Aorta (tissue), 5 donors: ENCODE measurements at regions not wholly inside any gene's neighbourhood (a gene's known extent, or its start where the extent isn't known, plus 50 kb on each side); places are given as distances from the start of the nearest gene placed in this dataset.

ENCODE experiments used
- ATAC-seq: fragments of 200-7000 bp; cut with Tn5 transposase; one replicate; pipeline ENCODE4 v1.9.1; 2022; ENCODE audit warnings: moderate library complexity; ENCODE audit not compliant: low FRiP score
- DNase-seq, 2 donors: peaks; one replicate each; pipeline ENCODE4 v3.0.0-alpha.2; 2020
- H3K27ac ChIP-seq, 2 donors: one replicate each; pipeline ENCODE4 v1.5.1; 2013; ENCODE audit warnings: low read length in 2 of 2, mild to moderate bottlenecking in 2 of 2, moderate library complexity in 2 of 2, control low read depth in 1 of 2, inconsistent platforms in 1 of 2, low read depth in 1 of 2
- H3K27me3 ChIP-seq, 2 donors: one replicate each; pipeline ENCODE4 v1.6.1; 2013; ENCODE audit warnings: control low read depth in 1 of 2, low read length in 1 of 2, mild to moderate bottlenecking in 1 of 2, moderate library complexity in 1 of 2; ENCODE audit not compliant: insufficient read depth in 2 of 2, control insufficient read depth in 1 of 2
- H3K36me3 ChIP-seq, 2 donors: one replicate each; pipeline ENCODE4 v1.6.1; 2013; ENCODE audit warnings: control low read depth in 1 of 2, low read length in 1 of 2, mild to moderate bottlenecking in 1 of 2; ENCODE audit not compliant: insufficient read depth in 2 of 2, control insufficient read depth in 1 of 2
- H3K4me1 ChIP-seq, 2 donors: one replicate each; pipeline ENCODE4 v1.6.1; 2013; ENCODE audit warnings: low read length in 2 of 2, control low read depth in 1 of 2, mild to moderate bottlenecking in 1 of 2, moderate library complexity in 1 of 2; ENCODE audit not compliant: insufficient read depth in 2 of 2, control insufficient read depth in 1 of 2
- H3K4me3 ChIP-seq, 2 donors: one replicate each; pipeline ENCODE4 v1.5.1; 2013; ENCODE audit warnings: low read length in 2 of 2, control low read depth in 1 of 2, mild to moderate bottlenecking in 1 of 2
- H3K9me3 ChIP-seq: one replicate; pipeline ENCODE4 v1.6.1; 2013; ENCODE audit warnings: mild to moderate bottlenecking, low read length; ENCODE audit not compliant: control insufficient read depth
- WGBS, 2 donors: extraction: QIAGEN DNeasy Blood & Tissue Kit; methylation state at CpG; one replicate each; pipeline ENCODE4 v1.1.7; 2013; 5-methylcytosine and 5-hydroxymethylcytosine counted together
- intact Hi-C, 2 donors: fragments of 100-400 bp; cut with DNase I; formaldehyde crosslinking; loops; one replicate each; pipeline versions ENCODE4 v1.14.2 to v1.15.0; 2022
- donor health status: healthy with polysubstance abuse.
- donor health status: Bipolar disorder and iron deficiency.
- donor health status: DM: no; HTN: no; CAD: no.
- donor health status: DM: no; HTN: no; CAD: no.
- donor health status: DM: yes; HTN: yes; CAD: no.

GRCh38 chr10:47060356-47060755 is 149.1 kb downstream of the PTPN20 start:
- H3K9me3 ChIP-seq = no peaks in the 10 kb centered on the region
- no peak overlapping the region for H3K4me3 ChIP-seq
- H3K27ac ChIP-seq = no peak overlapping the region
- ATAC-seq (no peak), DNase-seq (no peak)
- peaks cover 0 to 3% of the 10 kb centered on the region in 2 donors for H3K4me1 ChIP-seq
- no peaks in the 10 kb centered on the region for H3K27me3 ChIP-seq
- WGBS, 2 donors = 97% methylated on average over 5 of the region's 5 CpGs
- intact Hi-C loops = loop anchor here in 1 of 2 donors (5.0 kb wide), 1 partner anchor 107 kb away; no protein-coding TSS in a partner anchor
- H3K36me3 ChIP-seq = no peaks in the 10 kb centered on the region

GRCh38 chr10:47060993-47061500 is 149.8 kb downstream of the PTPN20 start:
- no peaks in the 10 kb centered on the region for H3K27me3 ChIP-seq
- no peak overlapping the region for H3K27ac ChIP-seq
- H3K4me3 ChIP-seq = no peak overlapping the region
- DNase-seq (no peak), ATAC-seq (no peak)
- intact Hi-C loops = loop anchor here in 1 of 2 donors (5.0 kb wide), 1 partner anchor 106 kb away; no protein-coding TSS in a partner anchor
- WGBS, 2 donors = 94 to 98% methylated on average over 8 of the region's 8 CpGs
- peaks cover 0 to 3% of the 10 kb centered on the region in 2 donors for H3K4me1 ChIP-seq
- H3K9me3 ChIP-seq = no peaks in the 10 kb centered on the region
- no peaks in the 10 kb centered on the region for H3K36me3 ChIP-seq

- Histone ChIP-seq H3K27ac (no peak overlapping the region), H3K36me3 (no peaks in the 10 kb centered on the region), H3K4me1 (peaks cover 0 to 3% of the 10 kb centered on the region in 2 donors), H3K9me3 (no peaks in the 10 kb centered on the region), H3K4me3 (no peak overlapping the region), H3K27me3 (no peaks in the 10 kb centered on the region)
- no peak for ATAC-seq
- whole genome bisulfite sequencing, 2 donors = 95 to 96% methylated on average over 3 of the region's 3 CpGs
- no peak for DNase-seq
- intact Hi-C loops = loop anchor here (2.0 to 5.0 kb wide), 3 partner anchors 53 to 106 kb away; no protein-coding TSS in a partner anchor
Measured at GRCh38 chr10:47061776-47062175, 150.5 kb downstream of the PTPN20 start.

- Histone ChIP-seq H3K27me3 (no peaks in the 10 kb centered on the region), H3K4me3 (no peak overlapping the region), H3K27ac (no peak overlapping the region), H3K9me3 (no peaks in the 10 kb centered on the region), H3K36me3 (no peaks in the 10 kb centered on the region), H3K4me1 (peaks cover 0 to 3% of the 10 kb centered on the region in 2 donors)
- DNase-seq (no peak), ATAC-seq (peak; percentile 30)
- 34 to 36% methylated on average over 12 of the region's 12 CpGs for WGBS, 2 donors
- intact Hi-C loops = loop anchor here (2.0 to 5.0 kb wide), 3 partner anchors 52 to 105 kb away; no protein-coding TSS in a partner anchor
Measured at GRCh38 chr10:47062441-47063200, 151.4 kb downstream of the PTPN20 start.

GRCh38 chr10:47063858-47064257 is 152.6 kb downstream of the PTPN20 start:
- 95 to 96% methylated on average over 1 of the region's 1 CpG for WGBS, 2 donors
- intact Hi-C loops = loop anchor here (2.0 to 5.0 kb wide), 3 partner anchors 51 to 103 kb away; no protein-coding TSS in a partner anchor

GRCh38 chr10:47065903-47066302 is 154.7 kb downstream of the PTPN20 start:
- ATAC-seq (no peak), DNase-seq (no peak)
- Histone ChIP-seq H3K36me3 (no peaks in the 10 kb centered on the region), H3K4me3 (no peak overlapping the region), H3K27me3 (no peaks in the 10 kb centered on the region), H3K4me1 (peaks cover 0 to 3% of the 10 kb centered on the region in 2 donors), H3K9me3 (no peaks in the 10 kb centered on the region), H3K27ac (no peak overlapping the region)
- intact Hi-C loops = no loop called here
- WGBS, 2 donors = 75 to 76% methylated on average over 4 of the region's 4 CpGs

More at GRCh38 chr10:47063858-47064257, 152.6 kb downstream of the PTPN20 start:
- Histone ChIP-seq H3K4me3 (no peak overlapping the region), H3K4me1 (peaks cover 0 to 3% of the 10 kb centered on the region in 2 donors), H3K27me3 (no peaks in the 10 kb centered on the region), H3K27ac (no peak overlapping the region), H3K36me3 (no peaks in the 10 kb centered on the region), H3K9me3 (no peaks in the 10 kb centered on the region)
- DNase-seq (no peak), ATAC-seq (no peak)

GRCh38 chr10:47067949-47068940 is 157.0 kb downstream of the PTPN20 start:
- no peaks in the 10 kb centered on the region for H3K4me1 ChIP-seq
- H3K4me3 ChIP-seq = no peak overlapping the region
- intact Hi-C loops = no loop called here
- 87 to 89% methylated on average over 9 of the region's 9 CpGs for WGBS, 2 donors
- ATAC-seq = no peak
- H3K27me3 ChIP-seq = no peaks in the 10 kb centered on the region
- no peaks in the 10 kb centered on the region for H3K36me3 ChIP-seq
- no peak overlapping the region for H3K27ac ChIP-seq
- DNase-seq = no peak
- H3K9me3 ChIP-seq = no peaks in the 10 kb centered on the region

- H3K27ac ChIP-seq = no peak overlapping the region
- H3K27me3 ChIP-seq = no peaks in the 10 kb centered on the region
- no peaks in the 10 kb centered on the region for H3K36me3 ChIP-seq
- no peak for DNase-seq
- no peaks in the 10 kb centered on the region for H3K4me1 ChIP-seq
- ATAC-seq = no peak
- intact Hi-C loops = no loop called here
- WGBS, 2 donors = 81 to 89% methylated on average over 3 of the region's 3 CpGs
- H3K4me3 ChIP-seq = no peak overlapping the region
- no peaks in the 10 kb centered on the region for H3K9me3 ChIP-seq
Measured at GRCh38 chr10:47070541-47070940, 159.3 kb downstream of the PTPN20 start.
